Endothelial cell of hepatic sinusoid (primary cell): ENCODE measurements at regions not wholly inside any gene's neighbourhood (a gene's known extent, or its start where the extent isn't known, plus 50 kb on each side); places are given as distances from the start of the nearest gene placed in this dataset.
"Not testable (repeated sequence)": the region's sequence is repeated elsewhere in the genome, so short reads cannot be mapped to it uniquely, and the experiment has no call there.

Experiments used
- in situ Hi-C: cut with HindIII; loops from 2 replicates; pipeline ENCODE4 v1.10.0; 2017; ENCODE audit warnings: low sequenced_read_pairs

DNA sequence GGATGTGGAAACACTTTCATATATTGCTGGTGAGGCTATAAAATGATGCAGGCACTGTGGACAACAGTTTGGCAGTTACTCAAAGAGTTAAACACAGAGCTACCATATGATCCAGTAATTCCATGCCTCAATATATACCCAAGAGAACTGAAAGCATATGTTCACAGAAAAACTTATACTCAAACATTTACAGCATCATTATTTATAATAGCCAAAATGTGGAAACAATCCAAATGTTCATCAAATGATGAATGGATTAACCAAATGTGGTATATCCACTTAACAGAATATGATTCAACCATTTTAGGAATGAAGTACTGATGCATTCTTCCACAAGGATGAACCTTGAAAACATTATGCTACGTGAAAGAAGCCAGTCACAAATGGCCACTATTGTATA is 603.8 kb downstream of the IQCM start:
- in situ Hi-C loops = no loop called here

DNA sequence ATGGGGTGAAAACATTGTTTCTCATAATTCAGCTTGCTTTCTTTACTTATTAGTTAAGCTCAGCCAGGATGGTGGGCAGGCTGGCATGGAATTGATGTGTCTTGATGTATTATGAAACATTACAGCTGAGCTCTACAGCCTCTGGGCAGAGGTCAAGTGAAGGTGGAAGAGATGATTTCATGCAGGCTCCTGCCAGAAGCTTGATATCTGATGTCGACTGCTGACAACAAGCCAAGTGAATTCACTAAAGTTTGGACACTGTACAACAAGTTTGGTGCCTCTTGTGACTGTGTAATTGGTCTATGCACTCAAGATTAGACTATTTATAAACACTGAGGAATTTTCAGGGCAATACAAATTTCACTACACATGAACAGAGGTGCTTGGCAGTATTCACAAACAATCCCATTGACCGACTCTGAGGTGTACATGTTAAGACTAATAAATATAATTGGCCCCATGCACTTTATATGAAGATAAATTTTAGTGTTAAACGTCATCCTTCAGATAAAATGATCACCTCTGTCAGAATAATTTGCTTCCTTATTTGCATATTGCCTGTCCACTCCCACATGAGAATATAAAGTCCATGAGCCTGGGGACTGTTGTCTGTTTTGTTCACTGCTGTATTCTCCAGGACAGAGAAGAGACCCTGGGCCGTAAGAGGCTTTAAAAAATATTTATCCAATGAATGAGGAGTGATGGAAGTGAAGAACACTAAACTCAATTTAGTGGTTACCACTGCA is 612.2 kb downstream of the IQCM start:
- in situ Hi-C loops = no loop called here

DNA sequence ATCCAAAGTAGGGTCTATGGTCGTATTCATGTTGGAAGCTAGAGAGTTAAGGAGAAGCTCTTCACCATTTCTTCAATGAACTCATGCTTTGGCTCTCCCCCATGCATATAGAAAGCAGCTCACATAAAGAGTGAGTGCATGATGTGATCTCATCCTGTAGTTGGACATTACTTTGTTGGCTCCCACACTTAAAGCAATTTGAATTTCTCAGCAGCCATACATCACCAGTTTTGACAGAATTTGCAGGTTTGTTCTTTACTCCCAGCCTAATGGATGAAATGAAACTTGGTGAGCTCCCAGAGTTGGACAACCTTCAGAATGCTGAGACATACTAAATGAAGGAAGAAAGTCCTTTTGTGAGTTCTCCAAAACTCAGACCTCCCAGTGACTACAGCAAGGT is 613.5 kb downstream of the IQCM start:
- in situ Hi-C loops = no loop called here

DNA sequence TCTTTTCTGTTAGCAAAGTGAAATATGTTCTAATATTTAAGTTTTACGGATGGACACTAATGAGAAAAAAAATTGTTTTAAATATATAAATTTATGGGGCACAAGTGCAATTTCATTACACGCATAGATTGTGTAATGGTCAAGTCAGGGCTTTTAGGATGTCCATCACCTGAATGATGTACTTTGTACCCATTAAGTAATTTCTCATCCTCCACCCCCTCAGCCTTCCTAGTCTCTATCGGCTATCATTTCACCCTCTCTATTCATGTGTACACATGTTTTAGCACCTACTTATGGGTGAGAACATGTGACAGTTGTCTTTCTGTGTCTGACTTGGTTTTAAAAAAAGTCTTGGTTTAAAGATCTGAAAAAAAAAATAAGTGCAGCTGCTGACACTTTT is 616.0 kb downstream of the IQCM start:
- in situ Hi-C loops = no loop called here

DNA sequence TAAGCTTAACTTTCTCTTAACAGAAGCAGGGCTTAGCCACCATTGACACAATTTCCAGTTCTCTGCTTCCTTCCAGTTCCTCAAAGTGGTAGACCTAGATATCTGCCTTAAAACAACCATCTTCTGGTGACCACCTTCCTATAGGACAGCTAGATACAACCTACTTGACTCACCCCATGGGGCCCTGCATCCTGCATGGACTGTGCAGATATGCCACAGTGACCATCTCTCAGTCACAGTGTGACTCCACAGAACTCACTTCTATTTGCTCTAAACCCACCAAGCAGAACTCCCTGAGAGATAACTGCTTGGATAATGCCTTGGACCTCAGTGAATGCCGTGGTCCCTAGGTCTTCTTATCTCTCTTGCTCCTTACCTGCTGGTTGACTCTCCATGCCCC is 621.6 kb downstream of the IQCM start:
- in situ Hi-C loops = no loop called here

DNA sequence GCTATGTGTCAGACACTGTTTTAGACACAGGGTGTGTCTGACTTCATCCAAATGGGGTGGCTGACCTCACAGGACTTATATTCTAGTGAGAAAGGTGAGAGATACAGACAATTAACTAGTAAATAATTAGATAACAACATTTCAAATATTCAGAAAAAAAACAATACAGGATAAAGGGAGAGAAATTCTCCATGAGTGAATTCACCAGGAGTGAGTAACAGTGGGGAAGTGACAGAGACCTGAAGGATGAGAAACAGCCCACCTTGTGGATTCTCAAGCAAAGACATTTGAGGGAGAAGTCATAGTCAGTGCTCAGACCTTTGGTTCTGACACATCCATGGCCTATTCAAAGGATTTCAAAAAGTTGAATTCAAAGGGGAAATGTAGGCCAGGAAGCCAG is 627.9 kb downstream of the IQCM start:
- in situ Hi-C loops = no loop called here

DNA sequence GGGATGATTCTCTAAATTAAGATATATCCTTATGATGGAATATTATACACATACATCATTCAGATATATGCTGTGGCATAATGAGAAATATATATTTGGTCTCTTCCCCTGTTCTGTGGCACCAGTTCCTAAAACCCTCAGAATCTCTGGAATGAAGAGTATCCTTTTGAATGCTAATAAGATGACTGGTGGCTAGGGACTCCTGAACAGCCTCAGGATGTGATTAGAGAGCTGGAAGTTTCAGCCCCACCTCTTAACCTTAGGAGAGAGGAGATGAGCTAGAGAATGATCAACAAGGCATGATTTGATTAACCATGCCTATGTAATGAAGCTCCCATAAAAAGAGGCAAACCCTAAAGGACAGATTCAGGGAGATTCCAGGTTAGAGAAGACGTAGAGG is 632.0 kb downstream of the IQCM start:
- in situ Hi-C loops = no loop called here

DNA sequence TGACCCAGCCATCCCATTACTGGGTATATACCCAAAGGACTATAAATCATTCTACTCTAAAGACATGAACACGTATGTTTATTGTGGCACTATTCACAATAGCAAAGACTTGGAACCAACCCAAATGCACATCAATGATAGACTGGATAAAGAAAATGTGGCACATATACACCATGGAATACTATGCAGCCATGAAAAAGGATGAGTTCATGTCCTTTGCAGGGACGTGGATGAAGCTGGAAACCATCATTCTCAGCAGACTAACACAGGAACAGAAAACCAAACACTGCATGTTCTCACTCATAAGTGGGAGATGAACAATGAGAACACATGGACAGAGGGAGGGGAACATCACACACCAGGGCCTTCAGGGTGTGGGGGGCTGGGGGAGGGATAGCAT is 634.2 kb downstream of the IQCM start:
- in situ Hi-C loops = not testable (repeated sequence)

DNA sequence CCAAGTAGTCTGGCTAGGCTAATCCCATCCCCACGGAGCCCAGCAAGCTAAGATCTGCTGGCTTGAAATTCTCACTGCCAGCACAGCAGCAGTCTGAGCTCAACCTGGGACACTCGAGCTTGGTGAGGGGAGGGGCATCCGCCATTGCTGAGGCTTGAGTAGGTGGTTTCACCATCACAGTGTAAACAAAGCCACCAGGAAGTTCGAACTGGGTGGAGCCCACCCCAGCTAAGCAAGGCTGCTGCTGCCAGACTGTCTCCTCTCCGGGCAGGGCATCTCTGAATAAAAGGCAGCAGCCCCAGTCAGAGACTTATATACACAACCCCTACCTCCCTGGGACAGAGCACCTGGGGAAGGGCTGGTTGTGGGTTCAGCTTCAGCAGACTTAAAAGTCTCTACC is 639.6 kb downstream of the IQCM start:
- in situ Hi-C loops = no loop called here

DNA sequence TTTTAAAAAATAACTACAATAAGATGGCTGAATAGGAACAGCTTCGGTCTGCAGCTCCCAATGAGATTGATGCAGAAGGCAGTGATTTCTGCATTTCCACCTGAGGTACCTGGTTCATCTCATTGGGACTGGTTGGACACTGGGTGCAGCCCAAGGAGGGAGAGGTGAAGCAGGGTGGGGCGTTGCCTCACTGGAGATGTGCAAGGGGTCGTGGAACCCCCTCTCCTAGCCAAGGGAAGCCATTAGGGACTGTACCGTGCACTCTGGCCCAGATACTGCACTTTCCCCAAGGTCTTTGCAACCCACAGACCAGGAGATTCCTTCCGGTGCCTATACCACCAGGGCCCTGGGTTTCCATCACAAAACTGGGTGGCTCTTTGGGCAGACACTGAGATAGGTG is 640.1 kb downstream of the IQCM start:
- in situ Hi-C loops = no loop called here

DNA sequence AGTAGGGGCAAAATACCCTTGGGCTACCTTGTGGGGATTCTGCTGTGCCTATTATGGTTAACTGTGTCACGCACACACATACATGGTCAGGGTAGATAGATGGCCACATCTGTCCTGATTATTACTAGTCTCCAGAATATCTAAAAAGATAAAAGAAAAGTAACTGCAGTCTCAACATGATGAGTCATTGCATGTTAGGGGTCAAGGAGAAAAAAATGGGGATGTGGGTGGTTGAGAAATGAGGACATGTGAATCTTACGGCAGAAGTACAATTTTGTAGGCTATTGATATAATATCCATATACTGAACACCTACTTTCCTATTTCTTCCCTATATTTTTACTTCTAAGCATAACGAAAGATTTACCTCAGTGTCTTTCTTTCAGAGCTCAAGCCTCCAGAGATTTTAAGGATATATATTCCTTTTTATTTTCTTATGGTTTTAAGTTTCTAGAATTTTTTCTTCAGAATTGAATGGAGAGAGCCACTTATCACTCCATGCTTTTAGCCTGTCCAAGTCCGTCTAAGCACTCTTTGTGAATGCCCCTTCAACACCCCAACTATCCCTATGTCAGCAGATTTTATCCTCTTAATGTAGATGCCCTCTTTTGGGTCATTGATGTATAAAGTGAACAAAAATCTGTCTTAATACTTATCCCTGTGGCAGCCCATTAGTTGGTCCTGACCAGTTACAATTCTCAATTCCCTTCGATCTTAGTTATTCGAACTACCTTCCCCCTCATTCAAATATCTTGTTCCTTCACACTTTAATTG is 642.2 kb downstream of the IQCM start:
- in situ Hi-C loops = no loop called here

DNA sequence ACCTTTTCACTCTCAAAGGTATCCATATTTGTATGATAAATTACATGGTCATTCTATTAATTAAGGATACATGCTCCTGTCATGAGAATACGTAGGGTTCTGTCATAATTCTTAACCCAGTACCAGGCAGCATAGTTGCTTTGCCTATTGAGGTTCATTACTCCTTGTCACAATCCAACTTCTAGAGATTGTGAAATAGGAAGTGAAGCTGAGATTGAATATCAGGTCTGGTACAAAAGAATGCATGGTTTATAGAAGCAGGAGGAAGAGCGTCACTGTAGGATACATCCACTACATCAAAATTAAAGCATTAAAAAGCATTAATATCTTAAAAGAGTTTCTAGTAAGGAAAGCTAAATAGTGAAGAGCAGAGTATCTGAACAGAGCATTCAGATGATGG is 647.0 kb downstream of the IQCM start:
- in situ Hi-C loops = no loop called here

DNA sequence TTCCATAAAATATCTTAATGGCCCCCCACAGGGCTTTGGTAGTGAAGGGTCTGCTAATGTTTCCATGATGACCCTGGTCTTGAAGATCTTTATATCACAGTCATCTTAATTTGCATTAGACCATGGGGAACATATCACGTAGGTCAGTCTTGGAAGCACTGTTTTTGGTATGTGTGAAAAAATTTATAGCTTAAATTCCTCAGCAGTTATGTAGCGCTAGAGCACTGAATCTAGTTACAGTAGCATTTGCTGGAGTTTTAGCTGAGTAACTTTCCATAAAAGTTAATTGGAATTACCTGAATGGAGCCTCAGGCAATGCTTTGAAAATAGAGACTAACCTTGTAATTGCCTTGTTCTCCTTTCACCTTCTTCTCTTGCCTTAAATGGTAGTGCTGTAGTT is 648.8 kb downstream of the IQCM start:
- in situ Hi-C loops = no loop called here

DNA sequence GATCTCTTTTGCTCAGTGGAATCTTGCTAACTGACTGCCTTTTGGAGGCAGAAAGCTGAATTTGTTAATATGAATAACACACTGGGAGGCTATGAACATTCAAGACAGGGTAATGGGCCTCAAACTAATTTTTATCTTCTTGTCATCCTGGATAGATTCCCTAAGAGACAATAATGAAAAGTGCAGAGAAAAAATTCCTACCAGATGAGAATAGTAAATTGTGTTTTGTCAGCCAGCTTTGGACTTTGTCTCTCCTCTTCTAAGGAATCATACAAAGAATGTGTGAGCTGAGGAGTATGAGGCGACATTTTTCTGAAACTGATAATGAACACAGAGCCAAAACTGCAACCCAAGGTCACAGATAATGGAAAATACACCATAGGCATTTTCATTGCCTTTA is 649.3 kb downstream of the IQCM start:
- in situ Hi-C loops = no loop called here

DNA sequence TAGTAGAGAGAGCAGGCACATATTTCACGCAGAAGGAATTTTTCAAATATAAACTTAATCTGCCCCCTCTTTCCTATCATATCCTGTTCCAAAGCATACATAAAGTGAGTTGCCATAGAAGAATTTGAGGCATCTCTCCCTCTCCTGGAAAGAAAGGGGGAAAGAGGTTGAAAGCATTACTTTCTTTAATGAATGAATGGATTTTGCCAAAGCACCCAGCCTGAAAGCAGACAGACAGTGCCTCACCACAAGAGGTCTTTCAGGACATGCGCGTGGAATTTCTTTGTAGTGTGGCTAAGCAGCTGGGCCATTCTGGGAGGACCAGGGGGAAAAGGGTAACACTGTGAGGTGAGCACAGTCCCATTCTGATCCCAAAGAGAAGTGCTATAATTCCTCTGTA is 651.4 kb downstream of the IQCM start:
- in situ Hi-C loops = no loop called here

DNA sequence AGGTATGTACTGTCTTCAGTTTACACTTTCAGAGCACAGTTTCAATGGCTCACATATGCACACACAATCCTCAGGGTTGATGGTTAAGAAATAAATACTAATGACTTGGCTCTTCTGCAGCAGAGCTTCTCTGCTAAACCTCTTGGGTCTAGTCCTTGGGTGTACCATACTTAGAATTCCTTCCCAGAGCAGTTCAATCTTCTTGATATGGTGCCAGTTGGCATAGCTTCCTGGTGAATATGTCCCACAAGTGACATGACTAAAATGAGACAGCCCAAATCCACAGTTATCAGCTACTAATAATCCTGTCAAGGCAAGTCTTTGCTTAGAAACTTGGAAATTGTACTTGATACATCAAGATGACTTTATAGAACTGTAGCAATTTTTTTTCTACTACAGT is 654.4 kb downstream of the IQCM start:
- in situ Hi-C loops = no loop called here

DNA sequence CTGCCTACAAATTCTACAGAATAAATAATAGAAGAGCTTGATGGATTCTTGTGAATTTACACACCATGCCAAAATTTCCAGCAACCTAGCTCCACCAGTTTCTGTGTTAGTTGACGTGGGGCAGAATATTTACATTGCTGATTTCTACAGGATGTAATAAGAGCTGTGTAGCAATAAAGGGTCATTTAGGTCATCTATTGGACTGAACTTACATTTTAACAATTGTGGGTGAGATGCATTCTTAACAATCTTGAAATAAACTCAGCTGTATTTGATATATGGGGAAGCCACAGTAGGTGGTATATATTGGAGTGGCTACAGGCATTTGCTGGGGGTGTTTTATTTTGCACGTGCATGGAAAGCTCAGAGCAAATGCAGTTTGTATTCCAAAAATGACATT is 655.3 kb downstream of the IQCM start:
- in situ Hi-C loops = no loop called here

DNA sequence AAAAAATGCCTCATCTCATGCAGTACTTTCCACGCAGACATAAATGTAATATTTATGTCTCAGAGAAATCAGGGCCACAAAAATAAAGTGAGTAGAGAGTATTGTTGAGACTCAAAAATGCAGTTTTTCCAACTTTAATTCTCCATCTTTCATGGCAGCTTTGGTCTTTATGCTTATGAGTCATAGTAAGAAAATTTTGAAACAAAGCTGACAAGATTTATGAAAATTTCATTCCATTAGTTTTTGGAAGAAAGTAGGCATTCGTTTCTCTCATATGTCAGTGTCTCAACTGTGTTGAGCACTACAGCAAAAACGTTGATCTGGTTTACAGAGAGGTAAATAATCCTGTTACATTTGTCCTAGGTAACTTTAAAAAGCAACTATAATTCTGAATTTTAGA is 656.8 kb downstream of the IQCM start:
- in situ Hi-C loops = no loop called here

DNA sequence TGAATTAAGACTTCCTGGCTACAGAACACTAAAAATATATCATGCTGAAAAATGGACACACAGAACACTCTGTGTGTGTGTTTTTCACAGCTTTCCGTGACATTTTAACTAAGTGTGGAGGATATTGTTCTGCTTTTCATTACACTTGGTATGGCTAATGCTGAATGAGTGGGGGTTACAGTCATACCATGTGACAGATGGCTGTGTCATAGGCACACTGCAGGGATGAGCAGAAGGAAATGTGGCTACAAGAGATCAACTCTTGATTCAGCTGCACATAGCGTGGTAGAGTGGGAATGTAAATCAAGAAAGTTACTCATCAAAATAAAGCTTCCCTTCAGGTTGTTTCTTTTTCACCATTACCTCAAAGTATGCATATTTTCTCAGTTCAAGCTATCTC is 669.8 kb downstream of the IQCM start:
- in situ Hi-C loops = no loop called here

DNA sequence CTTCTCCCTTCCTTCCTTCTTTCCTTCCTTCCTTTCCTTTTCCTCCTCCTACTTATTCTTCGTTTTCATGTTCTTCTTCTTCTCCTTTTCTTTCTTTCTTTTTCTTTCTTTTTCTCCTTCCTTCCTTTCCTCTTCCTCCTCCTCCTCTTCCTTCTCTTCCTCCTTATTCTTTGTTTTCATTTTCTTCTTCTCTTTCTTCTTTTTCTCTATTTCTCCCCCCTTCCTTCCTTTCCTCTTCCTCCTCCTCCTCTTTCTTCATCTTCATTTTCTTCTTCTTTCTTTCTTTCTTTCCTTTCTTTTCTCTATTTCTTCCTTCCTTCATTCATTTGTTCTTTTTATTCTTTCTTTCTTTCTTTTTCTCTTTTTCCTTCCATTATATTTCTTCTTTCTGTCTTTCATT is 671.6 kb downstream of the IQCM start:
- in situ Hi-C loops = no loop called here

DNA sequence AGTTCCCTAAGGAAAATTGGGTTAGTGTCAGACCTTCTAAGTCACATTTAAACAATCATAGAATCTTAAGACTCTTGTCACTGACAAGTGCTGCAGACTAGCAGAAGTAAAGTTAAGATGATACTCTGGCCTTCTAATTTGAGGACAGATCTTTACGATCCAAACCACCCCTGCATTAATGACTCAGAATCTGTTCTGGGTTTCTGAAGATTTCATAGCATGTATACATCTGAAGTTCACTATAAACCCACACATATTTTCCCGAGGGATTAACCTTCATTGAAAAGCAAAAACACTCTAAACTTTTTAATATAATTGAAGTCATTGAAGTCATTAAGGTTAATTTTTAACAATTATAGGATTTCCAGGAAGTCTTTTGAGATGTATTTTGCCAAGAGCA is 674.3 kb downstream of the IQCM start:
- in situ Hi-C loops = no loop called here

DNA sequence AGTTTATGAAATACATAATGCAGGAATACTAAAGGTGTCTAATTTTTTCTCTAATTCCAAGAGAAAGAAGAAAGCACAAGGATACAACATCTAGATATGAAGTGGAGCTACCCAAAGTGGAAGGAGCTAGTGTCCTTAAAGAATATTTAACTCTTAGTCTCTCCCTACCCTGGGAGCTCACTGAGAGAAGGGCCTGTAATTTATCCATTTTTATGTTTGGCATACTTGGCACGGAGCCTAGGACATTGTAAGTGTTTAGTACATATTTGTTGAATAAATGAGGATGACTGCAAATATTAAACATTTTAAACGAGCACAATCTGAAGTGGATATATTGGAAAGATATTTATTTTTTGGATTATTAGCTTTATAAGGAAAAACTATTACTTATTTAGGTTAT is 674.8 kb downstream of the IQCM start:
- in situ Hi-C loops = no loop called here
